Activated naive CD8-positive, alpha-beta T cell treated with anti-CD3 and anti-CD28 coated beads, Interleukin-2, amount 10 ng/mL, durations not matched to agents 7 days and 5 days (primary cell): ENCODE measurements at regions not wholly inside any gene's neighbourhood (a gene's known extent, or its start where the extent isn't known, plus 50 kb on each side); places are given as distances from the start of the nearest gene placed in this dataset.
"Not testable (repeated sequence)": the region's sequence is repeated elsewhere in the genome, so short reads cannot be mapped to it uniquely, and the experiment has no call there.

Experiments
- ATAC-seq: fragments of 150-1000 bp; cut with Tn5 transposase; one replicate; pipeline ENCODE4 v1.10.0; 2021; ENCODE audit warnings: low read depth, moderate library complexity
- POLR2A ChIA-PET: fragments of 350-600 bp; sonication (Branson Sonifier 250); formaldehyde crosslinking; loops from one replicate; lab custom pipeline; 2021; ENCODE audit warnings: antibody characterized with exemption; lab: Charles Lee
- DNase-seq: peaks from one replicate; pipeline ENCODE4 v3.0.0; 2021
- H3K27ac Mint-ChIP-seq: one replicate; pipeline ENCODE4 v1.8.0; 2022; ENCODE audit warnings: mild to moderate bottlenecking, mixed read lengths
- H3K27me3 Mint-ChIP-seq: one replicate; pipeline ENCODE4 v1.8.0; 2022; ENCODE audit warnings: mild to moderate bottlenecking, moderate library complexity, mixed read lengths
- H3K36me3 Mint-ChIP-seq: one replicate; pipeline ENCODE4 v1.8.0; 2021; ENCODE audit warnings: mild to moderate bottlenecking, mixed read lengths
- H3K4me1 Mint-ChIP-seq: one replicate; pipeline ENCODE4 v1.8.0; 2021; ENCODE audit warnings: mixed read lengths
- H3K4me3 Mint-ChIP-seq: one replicate; pipeline ENCODE4 v1.8.0; 2022; ENCODE audit warnings: mild to moderate bottlenecking, moderate library complexity, mixed read lengths
- H3K9me3 Mint-ChIP-seq: one replicate; pipeline ENCODE4 v1.8.0; 2021; ENCODE audit warnings: mixed read lengths

GRCh38 chr20:12737900-12738299 lies 270.9 kb upstream of the SPTLC3 start:
- DNase-seq, result no peak
- no peak overlapping the region for H3K4me3 Mint-ChIP-seq
- no peak for ATAC-seq
- no peaks in the 10 kb centered on the region for H3K27me3 Mint-ChIP-seq
- H3K4me1 Mint-ChIP-seq, result no peaks in the 10 kb centered on the region
- POLR2A ChIA-PET, result no interaction called here
- H3K27ac Mint-ChIP-seq, result no peak overlapping the region
- no peaks in the 10 kb centered on the region for H3K36me3 Mint-ChIP-seq
- H3K9me3 Mint-ChIP-seq, result peaks cover 2% of the 10 kb centered on the region

DNA sequence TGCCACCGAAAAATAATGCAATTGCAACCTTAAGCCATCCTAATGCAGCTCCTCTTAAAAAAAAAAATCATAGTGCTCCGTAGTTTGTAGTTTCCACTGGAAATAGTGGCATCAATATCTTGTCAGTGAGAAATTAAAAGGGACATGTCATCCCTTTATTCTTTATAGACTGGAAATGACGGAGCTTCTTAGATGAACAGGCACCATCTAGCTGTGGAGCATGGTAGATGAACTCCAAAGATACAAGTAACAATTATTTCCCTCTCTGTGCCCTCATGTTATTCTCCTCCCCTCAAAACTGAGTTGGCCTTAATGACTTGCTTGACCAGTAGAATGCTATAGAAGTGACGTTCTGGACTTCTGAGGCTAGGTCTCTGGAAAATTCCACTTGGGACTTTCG lies 268.1 kb upstream of the SPTLC3 start:
- H3K27ac Mint-ChIP-seq, result no peak overlapping the region
- no peak for DNase-seq

GRCh38 chr20:12744037-12744436 lies 264.7 kb upstream of the SPTLC3 start:
- DNase-seq (no peak), ATAC-seq (no peak)
- Mint-ChIP-seq H3K4me1 (no peaks in the 10 kb centered on the region), H3K9me3 (no peaks in the 10 kb centered on the region), H3K27ac (no peak overlapping the region), H3K27me3 (no peaks in the 10 kb centered on the region), H3K4me3 (no peak overlapping the region), H3K36me3 (no peaks in the 10 kb centered on the region)
- POLR2A ChIA-PET, result no interaction called here

More for the DNA sequence above, 268.1 kb upstream of the SPTLC3 start:
- Mint-ChIP-seq H3K9me3 (peaks cover 2% of the 10 kb centered on the region), H3K4me1 (no peaks in the 10 kb centered on the region), H3K36me3 (no peaks in the 10 kb centered on the region), H3K4me3 (no peak overlapping the region), H3K27me3 (no peaks in the 10 kb centered on the region)
- POLR2A ChIA-PET, result no interaction called here
- ATAC-seq, result no peak

GRCh38 chr20:12748359-12748994 lies 260.3 kb upstream of the SPTLC3 start:
- H3K9me3 Mint-ChIP-seq, result no peaks in the 10 kb centered on the region

GRCh38 chr20:12750221-12750620 lies 258.6 kb upstream of the SPTLC3 start:
- Mint-ChIP-seq H3K36me3 (no peaks in the 10 kb centered on the region), H3K27ac (no peak overlapping the region), H3K4me3 (no peak overlapping the region), H3K9me3 (no peaks in the 10 kb centered on the region), H3K27me3 (no peaks in the 10 kb centered on the region), H3K4me1 (no peaks in the 10 kb centered on the region)
- DNase-seq, result no peak
- no peak for ATAC-seq
- POLR2A ChIA-PET, result no interaction called here

More at GRCh38 chr20:12748359-12748994, 260.3 kb upstream of the SPTLC3 start:
- Mint-ChIP-seq H3K4me3 (no peak overlapping the region), H3K27me3 (no peaks in the 10 kb centered on the region), H3K27ac (no peak overlapping the region), H3K36me3 (no peaks in the 10 kb centered on the region), H3K4me1 (no peaks in the 10 kb centered on the region)
- no peak for ATAC-seq
- POLR2A ChIA-PET, result no interaction called here
- no peak for DNase-seq

DNA sequence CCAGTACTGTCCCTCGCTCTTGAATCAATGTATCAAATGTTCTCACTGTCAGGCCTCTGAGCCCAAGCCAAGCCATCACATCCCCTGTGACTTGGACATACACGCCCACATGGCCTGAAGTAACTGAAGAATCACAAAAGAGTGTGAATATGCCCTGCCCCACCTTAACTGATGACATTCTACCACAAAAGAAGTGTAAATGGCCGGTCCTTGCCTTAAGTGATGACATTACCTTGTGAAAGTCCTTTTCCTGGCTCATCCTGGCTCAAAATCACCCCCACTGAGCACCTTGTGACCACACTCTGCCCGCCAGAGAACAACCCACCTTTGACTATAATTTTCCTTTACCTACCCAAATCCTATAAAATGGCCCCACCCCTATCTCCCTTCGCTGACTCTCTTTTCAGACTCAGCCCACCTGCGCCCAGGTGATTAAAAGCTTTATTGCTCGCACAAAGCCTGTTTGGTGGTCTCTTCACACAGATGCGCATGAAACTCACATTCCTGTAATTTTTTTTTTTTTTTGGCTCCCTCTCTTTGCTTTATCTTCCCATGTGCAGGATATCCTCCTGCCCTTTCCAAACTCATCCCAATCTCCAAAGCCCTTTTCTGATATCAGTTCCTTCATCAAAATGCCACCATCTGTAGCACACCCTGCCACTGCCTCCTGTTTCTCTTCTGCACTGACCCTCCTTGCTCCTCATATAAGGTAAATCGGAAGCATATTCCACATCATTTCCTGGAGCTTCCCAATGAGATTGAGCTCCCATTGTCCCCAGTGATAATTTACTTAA lies 255.7 kb upstream of the SPTLC3 start:
- H3K27me3 Mint-ChIP-seq, H3K9me3 Mint-ChIP-seq, H3K36me3 Mint-ChIP-seq, POLR2A ChIA-PET, H3K4me1 Mint-ChIP-seq, H3K4me3 Mint-ChIP-seq, DNase-seq, ATAC-seq, H3K27ac Mint-ChIP-seq: not testable (repeated sequence)

- POLR2A ChIA-PET, ATAC-seq, H3K27ac Mint-ChIP-seq, H3K4me1 Mint-ChIP-seq, H3K9me3 Mint-ChIP-seq, H3K27me3 Mint-ChIP-seq, H3K4me3 Mint-ChIP-seq, H3K36me3 Mint-ChIP-seq, DNase-seq: not testable (repeated sequence)
These were observed 255.0 kb upstream of the SPTLC3 start for GRCh38 chr20:12753742-12754141.

GRCh38 chr20:12759493-12759892 lies 249.3 kb upstream of the SPTLC3 start:
- H3K36me3 Mint-ChIP-seq, POLR2A ChIA-PET, DNase-seq, H3K4me1 Mint-ChIP-seq, H3K27ac Mint-ChIP-seq, H3K9me3 Mint-ChIP-seq, H3K4me3 Mint-ChIP-seq, ATAC-seq, H3K27me3 Mint-ChIP-seq: not testable (repeated sequence)

GRCh38 chr20:12762725-12763124 lies 246.0 kb upstream of the SPTLC3 start:
- no peaks in the 10 kb centered on the region for H3K4me1 Mint-ChIP-seq

GRCh38 chr20:12763406-12763805 lies 245.4 kb upstream of the SPTLC3 start:
- POLR2A ChIA-PET, result no interaction called here
- no peaks in the 10 kb centered on the region for H3K4me1 Mint-ChIP-seq
- ATAC-seq, result no peak

More at GRCh38 chr20:12762725-12763124, 246.0 kb upstream of the SPTLC3 start:
- DNase-seq (no peak), ATAC-seq (no peak)
- Mint-ChIP-seq H3K27ac (no peak overlapping the region), H3K27me3 (no peaks in the 10 kb centered on the region), H3K36me3 (no peaks in the 10 kb centered on the region), H3K9me3 (no peaks in the 10 kb centered on the region), H3K4me3 (no peak overlapping the region)
- POLR2A ChIA-PET, result no interaction called here

DNA sequence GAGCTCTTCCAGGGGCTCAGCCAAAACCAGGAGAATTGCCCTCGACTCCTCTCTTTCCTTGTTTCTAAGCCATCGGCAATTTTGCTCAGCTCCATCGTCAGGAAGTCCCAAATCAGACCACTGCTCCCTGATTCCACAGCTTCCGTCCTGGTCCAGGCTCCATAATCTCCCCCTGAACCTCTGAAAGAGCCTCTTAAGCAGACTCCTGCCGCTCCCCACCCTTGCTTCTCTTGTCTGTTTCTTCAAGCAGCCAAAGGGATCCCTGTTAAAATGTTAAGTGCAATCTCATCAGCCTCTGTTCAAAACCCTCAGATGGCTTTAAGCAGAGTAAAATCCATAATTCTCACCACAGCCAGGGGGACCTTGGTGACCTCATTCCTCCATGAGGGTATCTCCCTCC lies 244.7 kb upstream of the SPTLC3 start:
- Mint-ChIP-seq H3K9me3 (peaks cover 2% of the 10 kb centered on the region), H3K27me3 (no peaks in the 10 kb centered on the region), H3K27ac (no peak overlapping the region), H3K4me1 (no peaks in the 10 kb centered on the region), H3K36me3 (no peaks in the 10 kb centered on the region), H3K4me3 (no peak overlapping the region)
- POLR2A ChIA-PET, result no interaction called here
- no peak for ATAC-seq
- no peak for DNase-seq

More at GRCh38 chr20:12763406-12763805, 245.4 kb upstream of the SPTLC3 start:
- DNase-seq, result no peak
- Mint-ChIP-seq H3K27me3 (no peaks in the 10 kb centered on the region), H3K36me3 (no peaks in the 10 kb centered on the region), H3K9me3 (no peaks in the 10 kb centered on the region), H3K27ac (no peak overlapping the region), H3K4me3 (no peak overlapping the region)

GRCh38 chr20:12764851-12765250 lies 243.9 kb upstream of the SPTLC3 start:
- Mint-ChIP-seq H3K9me3 (peaks cover 3% of the 10 kb centered on the region), H3K36me3 (no peaks in the 10 kb centered on the region), H3K4me1 (no peaks in the 10 kb centered on the region), H3K27me3 (no peaks in the 10 kb centered on the region), H3K27ac (no peak overlapping the region), H3K4me3 (no peak overlapping the region)
- no peak for ATAC-seq
- POLR2A ChIA-PET, result no interaction called here
- DNase-seq, result no peak

DNA sequence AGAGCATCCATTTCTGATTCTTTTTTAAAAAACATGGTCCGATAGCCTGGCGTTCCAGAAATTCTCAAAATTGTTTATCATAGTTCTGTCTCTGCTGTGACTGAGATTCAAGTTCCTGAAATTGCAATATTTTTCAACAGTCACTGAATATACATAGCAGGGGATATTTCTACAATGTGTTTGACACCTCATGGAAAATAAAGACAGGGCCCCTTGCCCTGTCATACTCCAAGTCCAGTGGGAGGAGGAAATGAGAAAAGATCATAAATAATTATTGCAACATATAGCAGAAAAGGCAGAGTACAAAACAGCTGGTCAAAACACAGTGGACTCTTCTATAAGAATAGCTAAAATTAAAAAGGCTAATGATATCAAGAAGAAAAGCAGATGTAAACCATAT lies 234.8 kb upstream of the SPTLC3 start:
- Mint-ChIP-seq H3K36me3 (no peaks in the 10 kb centered on the region), H3K27me3 (no peaks in the 10 kb centered on the region), H3K4me3 (no peak overlapping the region), H3K9me3 (peaks cover 5% of the 10 kb centered on the region), H3K27ac (no peak overlapping the region), H3K4me1 (no peaks in the 10 kb centered on the region)
- no peak for ATAC-seq
- no peak for DNase-seq
- POLR2A ChIA-PET, result no interaction called here

GRCh38 chr20:12775041-12775440 lies 233.7 kb upstream of the SPTLC3 start:
- Mint-ChIP-seq H3K27me3 (no peaks in the 10 kb centered on the region), H3K4me1 (no peaks in the 10 kb centered on the region), H3K36me3 (no peaks in the 10 kb centered on the region), H3K9me3 (peaks cover 3% of the 10 kb centered on the region), H3K4me3 (no peak overlapping the region), H3K27ac (no peak overlapping the region)
- no peak for ATAC-seq
- DNase-seq, result no peak
- POLR2A ChIA-PET, result no interaction called here
